CD14-positive monocyte (primary cell): ENCODE measurements at regions not wholly inside any gene's neighbourhood (a gene's known extent, or its start where the extent isn't known, plus 50 kb on each side); places are given as distances from the start of the nearest gene placed in this dataset.

Experiments
- DNase-seq, 3 donors: peaks; one replicate each; pipeline ENCODE4 v3.0.0-alpha.2; 2011 to 2022
- H2AFZ ChIP-seq: 2 replicates; pipeline ENCODE4 v1.6.0; 2012; ENCODE audit warnings: mild to moderate bottlenecking, low read depth, low read length, inconsistent platforms; ENCODE audit not compliant: insufficient read depth, poor library complexity, severe bottlenecking
- H3K27ac ChIP-seq, 2 donors: 1 replicate in 1 of 2; 2 replicates in 1 of 2; pipeline ENCODE4 v1.5.1; 2012 to 2013; ENCODE audit warnings: low read length in 2 of 2, control low read depth in 1 of 2, inconsistent platforms in 1 of 2, low read depth in 1 of 2, mild to moderate bottlenecking in 1 of 2
- H3K27me3 ChIP-seq, 2 donors: one replicate each; pipeline versions ENCODE4 v1.6.0 to v1.6.1; 2011 to 2013; ENCODE audit warnings: low read length in 2 of 2; ENCODE audit not compliant: control insufficient read depth in 2 of 2, insufficient read depth in 2 of 2
- H3K36me3 ChIP-seq, 2 donors: replicated peaks in 1 of 2; 1 replicate in 1 of 2; 2 replicates in 1 of 2; pipeline versions ENCODE4 v1.5.1 to v1.6.1; 2012 to 2013; ENCODE audit warnings: low read length in 2 of 2, control low read depth in 1 of 2, inconsistent platforms in 1 of 2, mild to moderate bottlenecking in 1 of 2; ENCODE audit not compliant: insufficient read depth in 2 of 2, control insufficient read depth in 1 of 2
- H3K4me1 ChIP-seq, 2 donors: 1 replicate in 1 of 2; 2 replicates in 1 of 2; pipeline versions ENCODE4 v1.5.1 to v1.6.1; 2012 to 2013; ENCODE audit warnings: low read length in 2 of 2, control low read depth in 1 of 2, inconsistent platforms in 1 of 2, mild to moderate bottlenecking in 1 of 2, moderate library complexity in 1 of 2; ENCODE audit not compliant: insufficient read depth in 2 of 2, control insufficient read depth in 1 of 2
- H3K4me2 ChIP-seq: replicated peaks from 2 replicates; pipeline ENCODE3; 2012; ENCODE audit warnings: low read length, moderate library complexity, mild to moderate bottlenecking; ENCODE audit not compliant: poor library complexity, severe bottlenecking; ENCODE audit errors: extremely low read depth
- H3K4me3 ChIP-seq, 3 experiments: fragments of 200-600 bp in 1 of 3; sonication (generic) in 1 of 3; replicated peaks in 1 of 3; 1 replicate in 2 of 3; 2 replicates in 1 of 3; pipeline ENCODE4 v1.5.1; 2011 to 2013; ENCODE audit warnings: low read length in 3 of 3, mild to moderate bottlenecking in 3 of 3, control low read depth in 2 of 3, low read depth in 2 of 3, inconsistent platforms in 1 of 3, moderate library complexity in 1 of 3
- H3K79me2 ChIP-seq: 2 replicates; pipeline ENCODE4 v1.6.0; 2012; ENCODE audit warnings: mild to moderate bottlenecking, control low read depth, inconsistent platforms, low read length, moderate library complexity; ENCODE audit not compliant: insufficient read depth
- H3K9ac ChIP-seq: 2 replicates; pipeline ENCODE4 v1.6.0; 2017; ENCODE audit warnings: low read length, mild to moderate bottlenecking; ENCODE audit not compliant: insufficient read depth, poor library complexity, severe bottlenecking
- H3K9me3 ChIP-seq, 2 donors: replicated peaks in 1 of 2; 1 replicate in 1 of 2; 2 replicates in 1 of 2; pipeline versions ENCODE4 v1.5.1 to v1.6.1; 2012 to 2013; ENCODE audit warnings: low read length in 2 of 2, control low read depth in 1 of 2; ENCODE audit not compliant: control insufficient read depth in 1 of 2, insufficient read depth in 1 of 2
- H4K20me1 ChIP-seq: 2 replicates; pipeline ENCODE4 v1.6.0; 2012; ENCODE audit warnings: mild to moderate bottlenecking, low read length, control low read depth, moderate library complexity; ENCODE audit not compliant: insufficient read depth
- H3K27ac Mint-ChIP-seq, 7 donors: one replicate each; pipeline ENCODE4 v1.8.0; 2020; ENCODE audit warnings: mild to moderate bottlenecking in 7 of 7, mixed read lengths in 7 of 7, moderate library complexity in 6 of 7, inconsistent platforms in 2 of 7
- H3K27me3 Mint-ChIP-seq, 3 donors: one replicate each; pipeline ENCODE4 v1.8.0; 2021 to 2022; ENCODE audit warnings: low read depth in 3 of 3, mild to moderate bottlenecking in 3 of 3, mixed read lengths in 3 of 3, moderate library complexity in 3 of 3, inconsistent platforms in 1 of 3
- H3K36me3 Mint-ChIP-seq, 2 donors: one replicate each; pipeline ENCODE4 v1.8.0; 2020; ENCODE audit warnings: mixed read lengths in 2 of 2, inconsistent platforms in 1 of 2, mild to moderate bottlenecking in 1 of 2
- H3K4me1 Mint-ChIP-seq: one replicate; pipeline ENCODE4 v1.8.0; 2020; ENCODE audit warnings: mild to moderate bottlenecking, mixed read lengths
- H3K4me3 Mint-ChIP-seq, 2 donors: one replicate each; pipeline ENCODE4 v1.8.0; 2020; ENCODE audit warnings: mild to moderate bottlenecking in 2 of 2, mixed read lengths in 2 of 2, moderate library complexity in 1 of 2
- H3K9me3 Mint-ChIP-seq, 7 donors: one replicate each; pipeline ENCODE4 v1.8.0; 2020 to 2022; ENCODE audit warnings: mixed read lengths in 7 of 7, mild to moderate bottlenecking in 6 of 7, moderate library complexity in 6 of 7, inconsistent platforms in 2 of 7
- CTCF ChIP-seq: fragments of 200-600 bp; IDR thresholded peaks from one replicate; pipeline ENCODE4 v1.8.0; 2022; ENCODE audit warnings: antibody characterized with exemption, mild to moderate bottlenecking
- WGBS: methylation state at CpG from one replicate; pipeline ENCODE4 v1.1.5; 2013; ENCODE audit warnings: missing lambda C conversion rate; ENCODE audit not compliant: insufficient coverage; 5-methylcytosine and 5-hydroxymethylcytosine counted together
- intact Hi-C, 2 donors: fragments of 100-400 bp; cut with micrococcal nuclease; formaldehyde crosslinking; loops; one replicate each; pipeline versions ENCODE4 v1.15.0 to v1.15.1; 2023

GRCh38 chr3:177902876-177903275, 633.4 kb upstream of the KCNMB2 start:
- no peak overlapping the region for H3K4me3 Mint-ChIP-seq
- peaks cover 13 to 29% (median 25%) of the 10 kb centered on the region in 7 donors for H3K9me3 Mint-ChIP-seq
- no peak overlapping the region for H3K27ac Mint-ChIP-seq

GRCh38 chr3:177904621-177905020, 631.6 kb upstream of the KCNMB2 start:
- Mint-ChIP-seq H3K9me3 (peaks cover 8 to 20% (median 14%) of the 10 kb centered on the region in 7 donors), H3K4me1 (no peaks in the 10 kb centered on the region), H3K27ac (no peak overlapping the region), H3K4me3 (no peak overlapping the region), H3K27me3 (no peaks in the 10 kb centered on the region), H3K36me3 (no peaks in the 10 kb centered on the region)
- H3K4me2 ChIP-seq: no peak overlapping the region
- no peaks in the 10 kb centered on the region for H3K36me3 ChIP-seq
- no peaks in the 10 kb centered on the region for H4K20me1 ChIP-seq
- H3K27ac ChIP-seq: no peak overlapping the region
- no peak overlapping the region for H3K4me3 ChIP-seq
- no peaks in the 10 kb centered on the region for H3K27me3 ChIP-seq
- H3K4me1 ChIP-seq: no peaks in the 10 kb centered on the region
- no peak overlapping the region for H3K9ac ChIP-seq
- H2AFZ ChIP-seq: no peak overlapping the region
- H3K79me2 ChIP-seq: no peaks in the 10 kb centered on the region
- peaks cover 15 to 21% of the 10 kb centered on the region in 2 donors for H3K9me3 ChIP-seq
- no peak for DNase-seq
- intact Hi-C loops: no loop called here
- no peak for TF ChIP-seq CTCF

More at GRCh38 chr3:177902876-177903275, 633.4 kb upstream of the KCNMB2 start:
- no peak overlapping the region for H3K4me3 ChIP-seq
- H3K9me3 ChIP-seq: peaks cover 27 to 29% of the 10 kb centered on the region in 2 donors
- Mint-ChIP-seq H3K27me3 (no peaks in the 10 kb centered on the region), H3K4me1 (no peaks in the 10 kb centered on the region), H3K36me3 (no peaks in the 10 kb centered on the region)
- no peak overlapping the region for H3K27ac ChIP-seq
- H3K36me3 ChIP-seq: no peaks in the 10 kb centered on the region
- H3K4me1 ChIP-seq: no peaks in the 10 kb centered on the region
- no peaks in the 10 kb centered on the region for H4K20me1 ChIP-seq
- H3K27me3 ChIP-seq: no peaks in the 10 kb centered on the region
- H2AFZ ChIP-seq: no peak overlapping the region
- no peak overlapping the region for H3K4me2 ChIP-seq
- intact Hi-C loops: no loop called here
- 100% methylated on average over 1 of the region's 5 CpGs for WGBS
- H3K79me2 ChIP-seq: no peaks in the 10 kb centered on the region
- no peak for TF ChIP-seq CTCF
- no peak for DNase-seq
- H3K9ac ChIP-seq: no peak overlapping the region
